SK-N-SH treated with all-trans-retinoic acid at 6 μM for 48 hours (cell line): ENCODE measurements at regions not wholly inside any gene's neighbourhood (a gene's known extent, or its start where the extent isn't known, plus 50 kb on each side); places are given as distances from the start of the nearest gene placed in this dataset.
A peak's percentile ranks its signal among the peaks of the same experiment; 100 is the strongest.
"Not testable (repeated sequence)": the region's sequence is repeated elsewhere in the genome, so short reads cannot be mapped to it uniquely, and the experiment has no call there.

Source experiments
- ATAC-seq: fragments of 200-7000 bp; cut with Tn5 transposase; 3 replicates; pipeline ENCODE4 v1.9.1; 2020; ENCODE audit warnings: mild to moderate bottlenecking, moderate library complexity
- ARNTL ChIP-seq: fragments of 450-650 bp; formaldehyde crosslinking; IDR thresholded peaks from 2 replicates; pipeline ENCODE4 v1.5.0; 2020; ENCODE audit warnings: low read depth, mild to moderate bottlenecking, moderate library complexity, borderline replicate concordance
- BACH2 ChIP-seq: fragments of 250-450 bp; sonication (Bioruptor Pico); IDR thresholded peaks from 2 replicates; pipeline ENCODE4 v1.9.0; 2021; ENCODE audit warnings: mild to moderate bottlenecking, borderline replicate concordance
- CSDC2 ChIP-seq: fragments of 250-450 bp; sonication (Bioruptor Pico); IDR thresholded peaks from 2 replicates; pipeline ENCODE4 v1.5.0; 2020; ENCODE audit warnings: mild to moderate bottlenecking, moderate library complexity
- GLIS3 ChIP-seq: fragments of 250-450 bp; sonication (Bioruptor Pico); IDR thresholded peaks from 2 replicates; pipeline ENCODE4 v1.5.0; 2020; ENCODE audit warnings: mild to moderate bottlenecking, moderate library complexity
- ISL1 ChIP-seq: fragments of 250-450 bp; sonication (Bioruptor Pico); IDR thresholded peaks from 2 replicates; pipeline ENCODE4 v2.1.2; 2022; ENCODE audit warnings: mild to moderate bottlenecking, moderate library complexity
- PPARA ChIP-seq: fragments of 250-450 bp; sonication (Bioruptor Pico); IDR thresholded peaks from 2 replicates; pipeline ENCODE4 v1.5.0; 2020; ENCODE audit warnings: mild to moderate bottlenecking, borderline replicate concordance
- SNAI2 ChIP-seq: fragments of 250-450 bp; sonication (Bioruptor Pico); IDR thresholded peaks from 2 replicates; pipeline ENCODE4 v1.5.0; 2020; ENCODE audit warnings: mild to moderate bottlenecking, moderate library complexity
- TCF4 ChIP-seq: fragments of 250-450 bp; sonication (Bioruptor Pico); IDR thresholded peaks from 2 replicates; pipeline ENCODE4 v1.8.0; 2021; ENCODE audit warnings: mild to moderate bottlenecking, moderate library complexity, borderline replicate concordance
- ZFP3 ChIP-seq: fragments of 250-450 bp; sonication (Bioruptor Pico); IDR thresholded peaks from 2 replicates; pipeline ENCODE4 v1.5.0; 2020; ENCODE audit warnings: mild to moderate bottlenecking, moderate library complexity
- ZNF565 ChIP-seq: fragments of 450-650 bp; formaldehyde crosslinking; conservative IDR thresholded peaks from 2 replicates; pipeline ENCODE4 v1.5.0; 2020; ENCODE audit warnings: low read depth, mild to moderate bottlenecking, moderate library complexity
- ZNF70 ChIP-seq: fragments of 450-650 bp; formaldehyde crosslinking; IDR thresholded peaks from 2 replicates; pipeline ENCODE4 v1.5.0; 2020; ENCODE audit warnings: mild to moderate bottlenecking, moderate library complexity
- ZNF8 ChIP-seq: fragments of 450-650 bp; formaldehyde crosslinking; IDR thresholded peaks from 2 replicates; pipeline ENCODE4 v1.5.0; 2020; ENCODE audit warnings: mild to moderate bottlenecking, moderate library complexity
- TF ChIP-seq, protein P1 (sequence below): fragments of 250-450 bp; sonication (Bioruptor Pico); IDR thresholded peaks from 2 replicates; pipeline ENCODE4 v1.5.1; 2020; ENCODE audit warnings: low read depth, mild to moderate bottlenecking, moderate library complexity
- TF ChIP-seq, protein P2 (sequence below): fragments of 250-450 bp; sonication (Bioruptor Pico); IDR thresholded peaks from 2 replicates; pipeline ENCODE4 v1.8.0; 2021; ENCODE audit warnings: low read depth, mild to moderate bottlenecking, moderate library complexity, borderline replicate concordance
- TF ChIP-seq, protein P3 (sequence below): fragments of 250-450 bp; sonication (Bioruptor Pico); IDR thresholded peaks from 2 replicates; pipeline ENCODE4 v1.5.0; 2020; ENCODE audit warnings: mild to moderate bottlenecking, moderate library complexity
- TF ChIP-seq, protein P4 (sequence below): fragments of 250-450 bp; sonication (Bioruptor Pico); IDR thresholded peaks from 2 replicates; pipeline ENCODE4 v1.8.0; 2020; ENCODE audit warnings: mild to moderate bottlenecking, moderate library complexity, borderline replicate concordance

DNA sequence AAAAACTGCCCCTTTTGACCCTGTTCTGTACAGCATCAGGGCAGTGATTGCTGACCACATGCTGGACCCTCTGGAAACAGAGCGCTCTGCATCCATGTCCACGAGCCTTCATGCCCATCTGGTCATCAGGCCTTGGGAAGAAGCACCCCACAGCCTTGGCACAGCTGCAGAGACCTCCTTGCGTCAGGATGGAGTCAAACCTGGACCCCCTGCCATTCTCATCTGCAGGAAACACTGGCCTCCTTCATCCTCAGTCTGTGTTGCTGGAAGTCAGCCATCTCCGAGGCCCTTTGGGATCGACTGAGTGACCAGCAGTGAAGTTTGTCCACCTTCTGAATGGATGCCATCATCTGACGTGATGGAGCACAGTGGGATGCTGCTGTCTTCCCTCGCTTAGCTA lies 2138.3 kb upstream of the DEFB115 start:
- TF ChIP-seq CSDC2 (CRISPR knock-in tag) (no peak), ISL1 (CRISPR knock-in tag) (no peak)
- TF ChIP-seq, protein P1, sequence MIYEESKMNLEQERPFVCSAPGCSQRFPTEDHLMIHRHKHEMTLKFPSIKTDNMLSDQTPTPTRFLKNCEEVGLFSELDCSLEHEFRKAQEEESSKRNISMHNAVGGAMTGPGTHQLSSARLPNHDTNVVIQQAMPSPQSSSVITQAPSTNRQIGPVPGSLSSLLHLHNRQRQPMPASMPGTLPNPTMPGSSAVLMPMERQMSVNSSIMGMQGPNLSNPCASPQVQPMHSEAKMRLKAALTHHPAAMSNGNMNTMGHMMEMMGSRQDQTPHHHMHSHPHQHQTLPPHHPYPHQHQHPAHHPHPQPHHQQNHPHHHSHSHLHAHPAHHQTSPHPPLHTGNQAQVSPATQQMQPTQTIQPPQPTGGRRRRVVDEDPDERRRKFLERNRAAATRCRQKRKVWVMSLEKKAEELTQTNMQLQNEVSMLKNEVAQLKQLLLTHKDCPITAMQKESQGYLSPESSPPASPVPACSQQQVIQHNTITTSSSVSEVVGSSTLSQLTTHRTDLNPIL (CRISPR knock-in tag), result no peak
- no peak for ATAC-seq

DNA sequence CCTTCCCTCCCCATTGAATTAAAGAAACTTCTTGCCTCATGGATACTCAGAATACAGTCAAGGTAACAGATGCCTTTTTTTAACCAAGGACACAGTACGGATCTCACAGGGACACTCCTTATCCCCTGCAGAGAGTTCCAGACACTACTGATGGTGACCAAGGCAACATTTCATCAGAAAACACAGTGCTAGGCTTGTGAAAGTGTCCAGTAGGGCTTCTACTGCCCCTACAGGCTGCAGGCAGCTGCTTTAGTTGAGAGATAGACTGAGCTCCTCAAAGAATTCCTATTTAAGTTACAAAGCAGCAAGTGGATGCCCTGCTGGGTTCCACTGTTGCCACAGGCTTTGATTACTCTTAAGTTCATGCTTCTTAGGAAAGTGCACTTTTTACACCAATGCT lies 2137.8 kb upstream of the DEFB115 start:
- ATAC-seq, result not testable (repeated sequence)

DNA sequence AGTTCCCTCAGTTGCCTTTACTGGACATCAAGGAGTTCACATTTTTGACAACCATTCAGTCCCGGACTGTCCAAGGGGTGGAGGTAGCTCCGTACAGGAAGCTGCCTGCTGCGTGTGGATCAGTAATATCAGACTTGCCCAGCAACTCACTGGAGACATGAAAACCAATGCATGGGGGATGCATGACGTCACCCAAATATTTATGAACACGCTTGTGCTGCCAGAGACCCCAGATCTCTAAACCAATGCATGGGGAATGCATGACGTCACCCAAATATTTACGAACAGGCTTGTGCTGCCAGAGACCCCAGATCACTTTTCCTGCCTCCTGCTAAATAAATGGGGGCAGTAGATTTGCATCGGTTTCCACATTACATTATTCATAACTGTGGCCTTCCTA lies 2137.4 kb upstream of the DEFB115 start:
- not testable (repeated sequence) for ATAC-seq

DNA sequence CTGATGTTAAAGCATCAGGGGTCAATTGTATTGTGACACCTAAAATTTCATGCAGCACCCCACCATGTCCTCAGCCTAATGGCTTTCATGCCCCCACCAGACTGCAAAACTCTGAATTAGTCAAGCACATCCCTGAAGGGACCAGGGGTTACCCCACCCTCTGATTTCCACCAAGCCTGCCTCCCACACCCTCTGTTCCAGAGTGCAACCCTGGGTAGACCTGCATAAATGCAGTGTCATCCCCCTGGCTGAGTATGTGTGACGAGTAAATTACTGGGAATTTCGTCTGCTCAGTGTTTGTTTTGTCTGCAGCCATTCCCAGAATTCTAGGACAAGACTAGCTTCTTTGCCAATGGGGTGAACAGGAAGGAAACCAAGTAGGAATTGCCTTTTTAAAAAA lies 2136.9 kb upstream of the DEFB115 start:
- peak; percentile 30; the same call in 1 of the 3 replicates for ATAC-seq

DNA sequence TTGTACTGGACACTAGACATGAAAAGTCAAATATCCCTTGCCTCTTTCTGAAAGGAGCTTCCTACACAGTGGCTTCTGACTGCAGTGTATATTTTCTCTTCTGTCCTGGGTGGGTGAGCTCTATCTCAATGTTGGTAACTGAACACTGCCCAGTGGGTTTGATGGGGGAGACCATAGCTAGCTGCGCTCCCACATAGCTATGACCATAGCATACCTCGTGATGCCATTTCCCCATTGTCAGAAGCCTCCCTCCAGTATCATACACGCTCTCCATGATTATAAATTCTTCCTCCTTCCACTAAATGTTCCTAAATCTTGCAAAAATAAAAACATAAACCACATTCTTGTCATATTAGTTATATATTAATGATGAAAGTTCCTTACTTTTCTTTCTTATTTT lies 2134.7 kb upstream of the DEFB115 start:
- ATAC-seq, result not testable (repeated sequence)

DNA sequence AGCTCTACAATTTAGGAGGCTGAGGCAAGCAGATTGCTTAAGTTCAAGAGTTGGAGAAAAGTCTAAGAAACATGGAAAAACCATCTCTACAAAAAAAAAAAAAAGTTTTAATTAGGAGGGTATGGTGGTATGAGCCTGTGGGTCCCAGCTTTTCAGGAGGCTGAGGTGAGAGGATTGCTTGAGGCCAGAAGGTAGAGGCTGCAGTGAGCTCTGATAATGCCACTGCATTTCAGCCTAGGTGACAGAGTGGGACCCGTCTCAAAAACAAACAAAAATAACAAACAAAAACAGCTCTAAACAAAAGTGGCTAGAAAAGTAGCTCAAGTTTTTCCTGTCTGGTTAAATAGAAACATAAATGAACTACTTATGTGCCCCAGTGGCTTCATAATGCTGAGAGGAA lies 2133.6 kb upstream of the DEFB115 start:
- TF ChIP-seq, protein P2, sequence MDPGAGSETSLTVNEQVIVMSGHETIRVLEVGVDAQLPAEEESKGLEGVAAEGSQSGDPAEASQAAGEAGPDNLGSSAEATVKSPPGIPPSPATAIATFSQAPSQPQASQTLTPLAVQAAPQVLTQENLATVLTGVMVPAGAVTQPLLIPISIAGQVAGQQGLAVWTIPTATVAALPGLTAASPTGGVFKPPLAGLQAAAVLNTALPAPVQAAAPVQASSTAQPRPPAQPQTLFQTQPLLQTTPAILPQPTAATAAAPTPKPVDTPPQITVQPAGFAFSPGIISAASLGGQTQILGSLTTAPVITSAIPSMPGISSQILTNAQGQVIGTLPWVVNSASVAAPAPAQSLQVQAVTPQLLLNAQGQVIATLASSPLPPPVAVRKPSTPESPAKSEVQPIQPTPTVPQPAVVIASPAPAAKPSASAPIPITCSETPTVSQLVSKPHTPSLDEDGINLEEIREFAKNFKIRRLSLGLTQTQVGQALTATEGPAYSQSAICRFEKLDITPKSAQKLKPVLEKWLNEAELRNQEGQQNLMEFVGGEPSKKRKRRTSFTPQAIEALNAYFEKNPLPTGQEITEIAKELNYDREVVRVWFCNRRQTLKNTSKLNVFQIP (CRISPR knock-in tag), result no peak
- TF ChIP-seq TCF4 (CRISPR knock-in tag), result no peak
- TF ChIP-seq ZNF565 (CRISPR knock-in tag), result no peak
- no peak for TF ChIP-seq ZFP3
- TF ChIP-seq PPARA, result no peak
- no peak for TF ChIP-seq CSDC2 (CRISPR knock-in tag)
- no peak for TF ChIP-seq ZNF8
- no peak for TF ChIP-seq SNAI2 (CRISPR knock-in tag)
- TF ChIP-seq ZNF70 (CRISPR knock-in tag), result no peak
- TF ChIP-seq ISL1 (CRISPR knock-in tag), result no peak
- no peak for TF ChIP-seq BACH2 (CRISPR knock-in tag)
- TF ChIP-seq, protein P1 (CRISPR knock-in tag), result no peak
- no peak for TF ChIP-seq GLIS3
- TF ChIP-seq, protein P3, sequence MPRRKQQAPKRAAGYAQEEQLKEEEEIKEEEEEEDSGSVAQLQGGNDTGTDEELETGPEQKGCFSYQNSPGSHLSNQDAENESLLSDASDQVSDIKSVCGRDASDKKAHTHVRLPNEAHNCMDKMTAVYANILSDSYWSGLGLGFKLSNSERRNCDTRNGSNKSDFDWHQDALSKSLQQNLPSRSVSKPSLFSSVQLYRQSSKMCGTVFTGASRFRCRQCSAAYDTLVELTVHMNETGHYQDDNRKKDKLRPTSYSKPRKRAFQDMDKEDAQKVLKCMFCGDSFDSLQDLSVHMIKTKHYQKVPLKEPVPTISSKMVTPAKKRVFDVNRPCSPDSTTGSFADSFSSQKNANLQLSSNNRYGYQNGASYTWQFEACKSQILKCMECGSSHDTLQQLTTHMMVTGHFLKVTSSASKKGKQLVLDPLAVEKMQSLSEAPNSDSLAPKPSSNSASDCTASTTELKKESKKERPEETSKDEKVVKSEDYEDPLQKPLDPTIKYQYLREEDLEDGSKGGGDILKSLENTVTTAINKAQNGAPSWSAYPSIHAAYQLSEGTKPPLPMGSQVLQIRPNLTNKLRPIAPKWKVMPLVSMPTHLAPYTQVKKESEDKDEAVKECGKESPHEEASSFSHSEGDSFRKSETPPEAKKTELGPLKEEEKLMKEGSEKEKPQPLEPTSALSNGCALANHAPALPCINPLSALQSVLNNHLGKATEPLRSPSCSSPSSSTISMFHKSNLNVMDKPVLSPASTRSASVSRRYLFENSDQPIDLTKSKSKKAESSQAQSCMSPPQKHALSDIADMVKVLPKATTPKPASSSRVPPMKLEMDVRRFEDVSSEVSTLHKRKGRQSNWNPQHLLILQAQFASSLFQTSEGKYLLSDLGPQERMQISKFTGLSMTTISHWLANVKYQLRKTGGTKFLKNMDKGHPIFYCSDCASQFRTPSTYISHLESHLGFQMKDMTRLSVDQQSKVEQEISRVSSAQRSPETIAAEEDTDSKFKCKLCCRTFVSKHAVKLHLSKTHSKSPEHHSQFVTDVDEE (CRISPR knock-in tag), result no peak
- TF ChIP-seq ARNTL (CRISPR knock-in tag), result no peak
- TF ChIP-seq, protein P4, sequence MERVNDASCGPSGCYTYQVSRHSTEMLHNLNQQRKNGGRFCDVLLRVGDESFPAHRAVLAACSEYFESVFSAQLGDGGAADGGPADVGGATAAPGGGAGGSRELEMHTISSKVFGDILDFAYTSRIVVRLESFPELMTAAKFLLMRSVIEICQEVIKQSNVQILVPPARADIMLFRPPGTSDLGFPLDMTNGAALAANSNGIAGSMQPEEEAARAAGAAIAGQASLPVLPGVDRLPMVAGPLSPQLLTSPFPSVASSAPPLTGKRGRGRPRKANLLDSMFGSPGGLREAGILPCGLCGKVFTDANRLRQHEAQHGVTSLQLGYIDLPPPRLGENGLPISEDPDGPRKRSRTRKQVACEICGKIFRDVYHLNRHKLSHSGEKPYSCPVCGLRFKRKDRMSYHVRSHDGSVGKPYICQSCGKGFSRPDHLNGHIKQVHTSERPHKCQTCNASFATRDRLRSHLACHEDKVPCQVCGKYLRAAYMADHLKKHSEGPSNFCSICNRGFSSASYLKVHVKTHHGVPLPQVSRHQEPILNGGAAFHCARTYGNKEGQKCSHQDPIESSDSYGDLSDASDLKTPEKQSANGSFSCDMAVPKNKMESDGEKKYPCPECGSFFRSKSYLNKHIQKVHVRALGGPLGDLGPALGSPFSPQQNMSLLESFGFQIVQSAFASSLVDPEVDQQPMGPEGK, result no peak
- TF ChIP-seq, all 23 proteins: peak for 0
- no peak for ATAC-seq
